OCI-LY1 (cell line): ENCODE measurements at regions not wholly inside any gene's neighbourhood (a gene's known extent, or its start where the extent isn't known, plus 50 kb on each side); places are given as distances from the start of the nearest gene placed in this dataset.

Source experiments
- CTCF ChIP-seq: fragments of 200-600 bp; sonication (generic), shearing (Covaris generic); IDR thresholded peaks from 2 replicates; pipeline ENCODE4 v1.5.1; 2017; ENCODE audit warnings: mild to moderate bottlenecking, antibody characterized with exemption, low read length, moderate library complexity, mixed read lengths
- EZH2 ChIP-seq: fragments of 200-600 bp; sonication (generic), shearing (Covaris generic); IDR thresholded peaks from 2 replicates; pipeline ENCODE4 v1.8.0; 2017; ENCODE audit warnings: borderline replicate concordance, mixed run types, mild to moderate bottlenecking, antibody characterized with exemption, low read length, moderate library complexity, mixed read lengths

- TF ChIP-seq CTCF (no peak), EZH2 (no peak)
These were observed 112.8 kb upstream of the PKDCC start for GRCh38 chr2:41935002-41935401.
